ENCODE measurements at regions not wholly inside any gene's neighbourhood (a gene's known extent, or its start where the extent isn't known, plus 50 kb on each side); places are given as distances from the start of the nearest gene placed in this dataset.

DNA sequence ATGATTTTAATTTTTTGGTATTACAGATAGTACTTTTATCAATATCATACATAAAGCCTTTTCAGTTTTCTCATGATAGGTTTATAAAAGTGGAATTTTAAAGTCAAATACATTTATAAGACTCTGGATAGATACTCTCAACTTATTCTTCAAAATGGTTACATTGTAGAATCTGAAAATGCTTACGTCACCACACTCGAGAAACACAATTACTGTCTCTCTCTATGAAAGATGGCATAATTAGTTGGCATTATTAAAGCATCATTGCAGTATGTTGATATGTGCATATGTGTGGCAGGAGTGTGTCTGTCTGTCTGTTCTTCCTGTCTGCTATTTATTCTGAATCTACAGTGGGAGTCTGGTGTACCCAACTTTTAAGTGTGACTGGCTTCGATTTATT lies 397.1 kb downstream of the SNAPC1 start:
- no peak for DNase-seq

DNA sequence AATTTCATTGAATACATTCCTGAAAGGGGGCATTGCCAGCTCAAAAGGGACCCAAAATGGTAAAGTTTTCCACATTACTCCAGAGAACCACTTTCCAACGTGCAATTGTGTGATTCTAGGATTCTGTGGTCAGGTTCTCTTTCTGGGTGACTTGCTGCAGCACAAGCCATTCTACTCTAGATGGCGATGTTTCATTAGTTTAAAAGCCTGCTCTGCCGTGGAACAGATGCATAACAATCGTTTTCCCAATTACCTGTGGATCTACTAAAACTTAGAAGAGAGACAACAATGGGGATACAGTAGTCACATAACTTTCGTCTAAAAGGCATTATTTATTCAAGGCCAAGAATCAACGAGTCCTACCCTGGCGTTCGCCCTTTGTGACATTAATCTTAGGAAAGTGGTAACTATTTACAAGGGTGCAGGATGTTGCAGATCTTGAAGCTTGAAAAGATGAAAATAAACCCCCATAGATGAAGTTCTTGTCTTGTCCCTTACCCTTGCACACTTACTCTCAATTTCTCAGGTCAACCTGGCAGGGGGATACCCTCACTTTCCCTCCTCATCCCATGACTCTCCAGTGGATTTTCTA lies 400.9 kb downstream of the SNAPC1 start:
- DNase-seq = peak; percentile 48

DNA sequence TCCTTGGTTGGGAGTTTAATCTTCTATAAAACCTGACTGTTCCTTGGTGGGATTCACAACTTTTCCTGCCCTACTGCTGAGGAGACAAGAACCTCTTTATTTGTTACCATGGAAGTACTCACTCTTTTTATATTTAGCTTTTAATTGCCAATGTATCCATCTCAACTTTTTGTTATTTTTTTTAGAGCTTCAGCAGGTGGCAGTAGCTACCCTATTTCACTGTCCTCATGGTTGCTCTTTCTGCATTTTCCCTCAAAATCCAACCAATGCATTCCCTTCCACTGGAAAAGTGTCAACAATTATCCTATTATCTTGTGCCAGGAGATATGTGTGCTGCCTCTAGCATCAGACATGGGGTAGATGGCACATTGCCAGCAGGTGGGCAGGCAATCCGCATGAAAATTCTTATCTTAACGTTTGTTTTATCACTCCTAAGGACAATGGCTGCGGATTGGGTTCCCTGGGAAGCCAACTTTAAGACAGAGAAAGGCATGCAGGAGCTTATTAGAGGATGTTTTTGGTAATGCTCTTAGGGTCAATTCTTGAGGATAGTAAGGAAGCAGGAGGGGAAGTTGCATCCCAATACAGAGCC lies 406.4 kb downstream of the SNAPC1 start:
- no peak for DNase-seq

DNA sequence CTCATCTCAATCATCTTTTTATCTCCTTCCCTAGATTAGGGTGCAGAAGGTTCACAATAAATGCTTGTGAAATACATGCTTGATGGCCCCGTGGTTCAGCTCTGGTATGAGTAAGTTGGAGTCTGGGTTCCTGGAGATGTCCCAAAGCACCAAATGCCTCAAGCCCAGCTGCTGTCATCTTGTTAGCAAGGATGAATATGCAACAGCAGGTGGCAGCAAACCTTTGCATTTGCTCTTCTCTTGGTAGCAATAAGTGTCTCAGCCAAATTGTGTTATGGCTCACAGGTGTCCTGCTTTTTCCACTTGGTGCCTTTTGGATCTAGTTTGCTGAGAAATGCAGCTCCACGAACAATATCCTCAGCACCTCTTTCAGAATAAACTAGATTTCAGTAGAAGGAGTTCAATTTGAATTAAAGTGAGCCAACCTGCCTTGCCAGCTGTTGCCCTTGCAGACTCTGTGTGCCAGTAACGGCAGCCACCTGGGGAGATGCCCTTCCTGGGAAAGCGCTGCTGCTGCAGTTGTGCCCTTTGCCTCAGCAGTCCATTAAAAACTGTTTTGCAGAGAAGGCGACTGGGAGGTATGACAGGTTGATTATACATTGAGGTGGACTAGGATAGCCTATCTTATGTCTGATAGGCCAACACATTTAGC lies 417.3 kb downstream of the SNAPC1 start:
- peak; percentile 82 for DNase-seq

DNA sequence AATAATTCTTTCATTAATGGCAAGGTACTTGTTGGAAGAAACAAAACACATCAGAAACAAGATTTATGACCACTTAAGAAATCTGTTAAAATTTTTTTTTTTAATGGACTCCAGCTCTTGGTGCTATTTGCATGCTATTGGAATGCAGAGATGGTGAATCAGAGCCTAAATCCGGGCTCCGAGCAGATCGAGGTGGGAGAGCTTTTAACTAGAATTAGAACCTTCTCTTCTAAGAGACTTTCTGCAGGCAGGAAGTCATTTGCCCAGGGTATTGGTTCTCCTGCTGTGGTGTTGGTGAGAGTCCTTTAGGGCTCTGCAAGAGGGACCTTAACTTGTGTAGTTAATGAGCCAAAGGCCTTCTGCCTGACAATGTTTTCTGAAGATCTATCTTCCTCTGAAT lies 419.4 kb downstream of the SNAPC1 start:
- DNase-seq = peak; percentile 11

DNA sequence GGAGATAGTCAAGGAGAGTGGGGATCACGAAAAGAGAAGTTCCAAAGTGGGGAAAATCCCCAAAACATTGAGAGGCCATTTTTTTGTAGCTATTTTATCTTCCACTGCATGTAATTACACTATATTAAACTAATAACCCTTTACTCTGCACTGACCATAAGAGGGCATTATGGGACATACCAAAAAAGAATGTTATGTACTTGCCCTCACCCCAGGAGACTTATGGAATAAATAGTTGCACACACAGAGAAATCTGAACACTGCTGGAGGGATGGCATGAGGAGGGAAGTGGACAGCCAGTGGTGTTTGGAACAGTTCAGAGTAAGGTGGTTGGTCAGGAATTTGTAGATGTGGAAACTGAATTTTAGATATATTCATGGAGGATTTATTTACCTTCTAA lies 422.9 kb downstream of the SNAPC1 start:
- no peak for DNase-seq

DNA sequence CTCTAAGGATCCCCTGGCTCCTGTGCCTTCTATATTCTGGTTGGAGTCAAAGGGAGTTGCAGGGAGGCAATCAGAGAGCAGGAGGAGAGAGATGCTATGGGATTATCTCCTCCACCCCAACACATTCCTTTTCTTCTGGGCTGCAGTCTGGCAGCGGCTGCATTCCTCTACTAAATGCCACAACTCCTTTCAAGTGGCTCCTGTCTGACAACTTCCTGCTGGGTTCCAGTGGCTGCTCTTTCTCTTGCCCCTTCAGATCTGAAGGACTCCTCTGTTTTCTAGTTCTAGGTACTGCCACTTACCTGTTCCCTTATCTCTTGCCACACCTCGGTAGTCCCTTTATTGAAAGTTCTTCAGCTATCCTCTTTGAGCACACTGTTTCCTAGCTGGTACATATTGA lies 425.0 kb downstream of the SNAPC1 start:
- no peak for DNase-seq

DNA sequence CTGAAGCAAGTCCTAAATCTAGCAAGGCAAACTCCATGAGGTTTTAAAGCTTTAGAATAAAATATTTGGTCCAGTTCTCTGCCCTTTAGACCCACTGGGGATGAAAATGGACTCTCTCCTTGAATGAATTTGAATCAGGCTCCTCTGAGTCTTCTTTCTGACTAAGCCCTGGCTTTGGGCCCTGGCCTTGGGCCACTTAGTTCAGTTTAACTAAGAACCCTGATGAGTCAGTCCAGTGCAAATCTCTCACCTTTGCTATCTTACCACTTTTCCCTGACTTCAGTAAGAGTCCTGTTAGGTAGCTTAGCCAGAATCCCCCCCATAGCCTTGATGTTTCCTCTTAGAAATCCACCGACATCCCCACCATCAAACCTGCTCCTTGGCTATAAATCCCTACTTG lies 427.5 kb downstream of the SNAPC1 start:
- DNase-seq = peak; percentile 51

DNA sequence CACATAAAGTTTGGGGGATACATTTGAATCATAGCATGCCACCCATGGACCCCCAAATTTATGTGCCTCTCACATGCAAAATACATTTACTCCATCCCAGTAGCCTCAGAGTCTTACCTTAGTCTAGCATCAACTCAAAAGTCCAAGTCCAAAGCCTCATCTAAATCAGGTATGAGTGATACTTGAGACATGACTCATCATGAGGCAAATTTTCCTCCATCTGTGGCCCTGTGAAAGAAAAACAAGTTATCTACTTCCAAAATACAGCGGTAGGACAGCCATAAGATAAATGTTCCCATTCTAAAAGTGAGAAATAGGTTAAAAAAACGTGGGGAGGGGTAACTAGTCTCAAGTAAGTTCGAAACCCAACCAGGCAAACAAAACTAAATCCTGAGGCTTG lies 444.2 kb downstream of the SNAPC1 start:
- DNase-seq = peak; percentile 32

DNA sequence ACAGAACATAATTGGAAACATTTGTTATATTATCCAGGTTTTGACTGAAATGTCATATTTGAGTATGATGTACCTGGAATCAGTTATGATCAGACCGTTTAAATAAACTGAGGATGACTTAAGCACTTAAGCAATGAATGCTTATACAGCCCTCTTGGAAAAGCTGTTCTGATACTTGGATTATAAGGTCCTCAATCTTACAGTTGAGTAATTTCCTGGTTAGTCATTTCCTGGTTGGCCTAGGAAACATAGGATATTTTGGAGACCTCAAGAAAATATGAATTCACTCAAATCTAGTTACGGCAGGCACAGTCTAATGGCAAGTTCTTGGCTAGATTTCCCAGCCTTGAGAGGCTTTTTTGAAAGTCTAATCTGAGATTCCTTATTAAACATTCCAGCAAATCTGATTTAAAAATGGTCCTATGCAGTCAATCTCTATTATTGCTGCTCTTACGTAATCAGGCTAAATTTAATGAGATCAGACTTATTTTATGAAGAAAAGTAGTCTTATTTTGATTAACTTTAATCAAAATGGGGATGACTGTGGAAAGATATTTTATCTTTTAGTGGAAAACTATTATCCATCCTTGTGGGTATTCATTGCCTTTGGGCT lies 447.2 kb downstream of the SNAPC1 start:
- DNase-seq = peak; percentile 86

DNA sequence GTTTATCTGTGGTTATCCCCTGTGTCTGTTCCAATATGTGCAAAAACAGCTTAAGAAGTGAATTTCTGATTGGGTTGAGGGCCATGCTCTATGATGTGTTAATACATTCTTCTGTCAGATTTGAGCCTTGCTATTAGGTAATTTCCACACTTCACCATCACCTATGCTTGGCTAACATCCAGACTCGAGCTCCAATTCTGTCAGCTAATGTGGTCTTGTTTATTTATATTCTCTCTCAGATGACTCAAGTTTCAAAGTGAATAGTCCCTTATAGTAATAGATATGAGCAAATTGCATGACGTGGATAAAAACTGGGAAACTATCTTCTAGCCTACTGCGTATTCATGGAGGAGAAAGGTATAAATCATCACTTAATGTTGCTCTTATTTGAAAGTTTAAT lies 451.3 kb downstream of the SNAPC1 start:
- peak; percentile 38 for DNase-seq

DNA sequence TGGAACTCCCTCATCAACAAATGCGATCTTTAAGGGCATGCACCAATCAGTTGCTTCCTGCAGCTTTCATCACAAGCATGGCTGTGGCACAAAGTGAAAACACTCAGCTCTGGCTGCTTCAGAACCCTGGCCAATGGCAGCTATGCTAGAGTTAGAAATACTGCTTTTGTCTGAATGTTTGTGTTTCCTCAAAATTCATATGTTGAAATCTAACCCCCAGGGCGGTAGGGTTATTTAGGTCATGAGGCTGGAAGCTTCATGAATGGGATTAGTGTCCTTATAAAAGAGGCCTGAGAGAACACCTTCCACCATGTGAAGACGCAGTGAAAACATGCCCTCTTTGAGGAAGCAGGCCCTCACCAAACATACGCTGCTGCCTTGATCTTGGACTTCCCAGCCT lies 453.9 kb downstream of the SNAPC1 start:
- no peak for DNase-seq

DNA sequence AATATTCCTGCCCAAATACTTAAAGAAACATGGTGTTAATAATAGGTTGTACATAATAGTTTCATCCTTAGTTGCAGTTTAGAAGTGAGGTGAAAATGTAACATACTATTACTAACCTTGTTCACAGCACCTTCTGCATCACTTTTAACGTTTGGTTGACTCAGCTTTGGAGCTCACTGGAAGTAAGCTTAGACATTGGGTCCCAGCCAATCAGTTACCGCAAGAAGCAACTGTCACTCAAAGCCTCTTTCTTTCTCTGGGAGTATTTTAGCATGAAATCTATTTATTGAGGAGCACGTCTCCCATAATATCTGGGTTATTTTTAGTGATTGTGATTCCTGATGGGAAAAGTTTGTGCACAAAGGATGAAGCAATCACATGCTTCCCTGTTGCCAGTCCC lies 472.6 kb downstream of the SNAPC1 start:
- no peak for DNase-seq

DNA sequence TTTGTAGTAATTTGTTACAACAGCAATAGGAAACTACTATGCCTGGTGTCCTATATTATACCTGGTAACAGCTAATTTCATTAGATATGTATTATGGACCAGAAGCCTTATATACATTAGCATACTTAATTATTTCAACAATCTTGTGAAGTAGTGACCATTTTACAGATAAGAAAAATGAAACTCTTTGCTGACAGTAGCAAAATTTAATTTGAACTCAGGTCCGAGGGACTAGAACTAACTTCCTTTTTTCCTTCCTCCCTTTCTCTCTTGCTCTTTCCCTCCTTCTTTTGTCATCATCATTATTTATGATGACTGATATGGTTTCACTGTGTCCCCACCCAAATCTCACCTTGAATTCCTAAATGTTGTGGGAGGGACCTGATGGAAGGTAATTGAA lies 482.0 kb downstream of the SNAPC1 start:
- DNase-seq = no peak

DNA sequence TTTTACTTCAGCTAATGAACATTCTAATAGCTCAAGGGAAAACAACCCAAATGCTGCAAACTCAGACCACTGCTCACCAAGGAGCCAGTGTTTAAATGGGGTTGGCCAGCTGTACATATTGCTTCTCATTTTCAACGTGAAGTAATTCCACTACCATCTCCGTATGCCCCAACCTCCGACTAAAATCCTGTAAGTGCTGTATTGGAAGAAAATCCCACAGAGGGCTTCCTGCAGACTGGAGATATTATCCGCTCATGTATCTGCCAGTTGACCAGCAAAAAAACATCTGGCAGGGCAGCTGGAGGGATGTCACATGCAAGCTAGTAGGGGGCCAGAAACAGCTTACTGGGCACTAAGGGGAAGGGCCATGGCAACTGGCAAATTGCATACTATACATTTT lies 485.0 kb downstream of the SNAPC1 start:
- DNase-seq = no peak

DNA sequence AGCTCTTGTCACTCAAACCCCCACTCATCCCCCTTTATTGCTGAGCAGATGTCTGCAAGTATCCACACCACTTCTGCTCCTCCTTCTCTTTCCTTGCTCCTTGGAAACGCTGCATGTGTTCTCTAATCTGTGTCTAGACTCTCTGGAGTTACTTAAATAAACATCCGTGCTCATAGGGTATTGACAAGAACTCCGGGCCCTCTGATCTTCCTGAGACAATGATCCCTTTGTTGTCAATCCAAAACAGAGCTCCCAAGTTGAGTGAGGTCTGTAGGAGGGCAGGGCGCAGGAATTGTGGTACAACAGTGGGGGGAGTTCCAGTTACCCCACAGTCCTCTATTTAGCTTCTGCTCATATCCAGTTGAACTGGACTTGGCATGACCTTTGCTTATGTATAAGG lies 489.0 kb downstream of the SNAPC1 start:
- DNase-seq = no peak

DNA sequence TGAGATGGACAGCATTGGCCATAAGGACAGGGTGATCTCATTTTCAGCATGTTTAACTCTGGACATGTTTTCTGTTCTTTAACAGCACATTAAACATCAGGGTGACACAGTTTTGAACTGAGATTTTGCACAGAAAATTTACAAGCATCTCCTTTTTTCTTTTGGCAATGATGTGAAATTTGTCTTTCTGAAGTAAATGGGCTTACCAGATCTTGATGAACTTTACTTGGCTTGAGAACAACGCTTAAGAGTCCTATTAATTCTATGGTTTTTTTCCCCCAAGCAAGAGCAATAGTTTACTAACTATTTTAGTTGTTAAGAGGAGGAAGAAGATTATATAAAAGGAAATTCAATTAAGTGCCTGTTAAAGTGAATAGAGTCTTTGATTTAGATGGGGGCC lies 491.0 kb downstream of the SNAPC1 start:
- DNase-seq = no peak

DNA sequence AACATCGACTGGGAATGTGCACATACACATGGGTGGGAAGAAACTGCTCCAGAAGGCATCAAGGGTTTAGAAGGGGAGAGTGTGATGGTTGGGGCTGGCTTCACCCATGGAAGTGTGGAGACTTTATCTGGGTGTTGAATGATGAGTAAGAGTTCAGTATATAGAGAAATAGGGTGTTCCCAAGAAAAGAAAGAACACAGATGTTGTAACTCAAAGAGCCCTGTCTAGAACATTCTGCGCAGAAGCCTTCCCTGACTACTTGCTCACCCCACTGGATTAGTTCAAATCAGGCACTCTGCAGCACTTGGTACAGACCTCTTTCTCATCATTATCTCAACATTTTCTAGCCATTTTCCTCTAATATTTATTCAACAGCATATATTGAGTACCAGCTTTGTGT lies 491.7 kb downstream of the SNAPC1 start:
- DNase-seq = no peak

DNA sequence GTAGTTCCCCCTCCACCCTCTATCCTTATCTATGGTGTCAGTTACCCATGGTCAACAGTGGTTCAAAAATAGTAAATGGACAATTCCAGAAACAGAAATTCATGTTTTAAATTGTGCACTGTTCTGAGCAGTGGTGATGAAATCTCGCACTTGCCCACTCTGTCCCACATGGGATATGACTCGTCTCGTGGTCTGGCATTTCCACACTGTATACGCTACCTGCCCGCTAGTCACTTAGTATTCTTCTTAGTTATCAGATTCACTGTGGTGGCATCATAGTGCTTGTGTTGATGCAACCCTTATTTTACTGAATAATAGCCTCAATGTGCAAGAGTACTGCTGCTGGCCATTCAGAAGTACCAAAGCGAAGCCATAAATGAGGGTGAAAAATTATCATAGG lies 507.0 kb downstream of the SNAPC1 start:
- DNase-seq = no peak

DNA sequence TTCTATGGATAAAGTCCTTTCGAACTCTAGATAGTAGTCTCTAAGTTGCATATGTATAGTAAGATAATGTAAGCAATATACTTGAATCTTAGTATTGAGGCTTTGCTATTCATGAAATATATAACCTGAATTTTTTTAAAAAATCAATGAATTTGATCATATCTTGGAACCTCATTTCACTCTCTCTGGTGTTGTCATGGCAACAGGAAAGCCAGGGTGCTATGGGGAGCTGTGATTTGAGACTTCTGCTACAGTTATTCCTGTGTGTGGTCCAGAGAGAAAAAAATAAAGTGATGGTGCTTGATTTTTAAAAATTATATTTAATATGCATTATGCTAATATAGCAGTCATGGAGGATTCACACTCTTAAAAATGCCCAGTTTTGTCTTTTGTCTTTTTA lies 508.0 kb downstream of the SNAPC1 start:
- no peak for DNase-seq

DNA sequence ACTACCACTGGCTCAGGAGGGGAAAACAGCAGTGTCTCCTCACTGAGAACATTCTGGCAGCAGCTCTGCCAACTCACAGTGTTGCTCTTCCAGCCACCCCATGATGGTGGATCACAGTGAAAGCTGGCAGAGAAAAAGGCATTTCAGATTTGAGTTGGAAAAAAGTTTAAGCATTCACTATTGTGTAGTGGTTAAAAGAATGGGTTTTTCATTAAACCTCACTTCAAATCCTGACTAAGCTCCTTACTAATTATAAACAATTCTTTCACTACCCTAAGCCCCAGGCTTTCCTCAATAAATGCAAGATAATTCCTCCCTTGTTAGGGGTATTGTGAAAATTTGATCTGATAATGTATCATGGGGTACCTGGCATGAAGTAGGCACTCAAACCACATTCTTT lies 518.1 kb downstream of the SNAPC1 start:
- DNase-seq = no peak

DNA sequence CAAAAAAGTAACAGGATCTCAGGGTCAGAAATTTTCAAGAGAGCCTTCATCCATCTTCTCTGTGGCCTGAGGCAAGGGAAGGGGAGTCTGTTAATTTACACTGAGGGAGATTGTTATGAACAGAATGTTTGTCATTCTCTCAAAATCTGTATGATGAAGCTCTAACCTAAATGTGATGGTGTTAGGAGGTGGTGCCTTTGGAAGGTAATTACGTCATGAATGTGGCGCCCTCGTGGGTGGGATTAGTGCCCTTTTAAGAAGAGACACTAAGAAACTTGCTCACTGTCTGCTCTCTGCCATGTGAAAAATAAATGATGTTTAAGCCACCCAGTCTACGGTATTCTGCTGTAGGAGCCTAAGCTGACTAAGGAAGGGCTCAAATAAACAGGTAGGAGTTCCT lies 521.6 kb downstream of the SNAPC1 start:
- no peak for DNase-seq

DNA sequence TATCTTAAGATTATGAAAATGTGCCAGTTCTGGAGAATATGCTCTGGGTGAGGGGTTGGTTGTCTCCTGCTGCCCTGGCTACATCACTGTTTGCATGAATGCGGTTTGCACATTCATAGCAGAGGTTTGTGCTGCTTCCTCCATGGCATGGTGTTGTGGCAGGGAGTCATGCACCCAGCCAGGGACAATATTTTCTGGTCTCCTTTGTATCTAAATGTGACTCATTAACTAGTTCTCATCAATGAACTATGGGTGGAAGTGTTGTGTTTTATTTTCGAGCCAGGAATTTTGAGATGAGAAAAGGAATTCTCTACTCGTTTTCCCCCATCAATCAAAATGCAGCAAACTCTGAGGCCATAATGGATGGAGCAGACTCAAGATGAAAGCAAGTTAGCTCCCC lies 527.3 kb downstream of the SNAPC1 start:
- DNase-seq = peak; percentile 48

DNA sequence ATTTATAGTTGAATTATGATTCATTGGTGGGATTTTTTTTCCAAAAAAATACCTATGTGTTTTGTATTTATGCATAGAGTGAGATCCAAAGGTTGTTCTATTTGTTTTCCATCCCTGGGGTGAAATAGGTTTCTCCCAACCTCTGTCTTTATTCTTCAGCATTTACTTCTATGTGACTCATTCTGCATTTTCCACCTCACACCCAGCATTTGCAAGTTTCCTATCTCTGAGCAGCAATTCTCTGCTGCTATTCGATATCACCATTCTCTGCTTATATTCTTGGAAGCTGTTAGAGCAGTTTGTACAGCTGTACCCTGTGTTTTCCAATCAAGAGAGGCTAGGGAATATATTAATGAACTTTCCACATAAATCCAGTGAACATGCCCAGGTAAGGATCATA lies 538.9 kb downstream of the SNAPC1 start:
- no peak for DNase-seq

Measured in fibroblast of skin of abdomen (primary cell).